ENCODE measurements at regions not wholly inside any gene's neighbourhood (a gene's known extent, or its start where the extent isn't known, plus 50 kb on each side); places are given as distances from the start of the nearest gene placed in this dataset.

GRCh38 chr12:126488806-126489205 is 1423.6 kb downstream of the AACS start:
- TF ChIP-seq, protein P1, sequence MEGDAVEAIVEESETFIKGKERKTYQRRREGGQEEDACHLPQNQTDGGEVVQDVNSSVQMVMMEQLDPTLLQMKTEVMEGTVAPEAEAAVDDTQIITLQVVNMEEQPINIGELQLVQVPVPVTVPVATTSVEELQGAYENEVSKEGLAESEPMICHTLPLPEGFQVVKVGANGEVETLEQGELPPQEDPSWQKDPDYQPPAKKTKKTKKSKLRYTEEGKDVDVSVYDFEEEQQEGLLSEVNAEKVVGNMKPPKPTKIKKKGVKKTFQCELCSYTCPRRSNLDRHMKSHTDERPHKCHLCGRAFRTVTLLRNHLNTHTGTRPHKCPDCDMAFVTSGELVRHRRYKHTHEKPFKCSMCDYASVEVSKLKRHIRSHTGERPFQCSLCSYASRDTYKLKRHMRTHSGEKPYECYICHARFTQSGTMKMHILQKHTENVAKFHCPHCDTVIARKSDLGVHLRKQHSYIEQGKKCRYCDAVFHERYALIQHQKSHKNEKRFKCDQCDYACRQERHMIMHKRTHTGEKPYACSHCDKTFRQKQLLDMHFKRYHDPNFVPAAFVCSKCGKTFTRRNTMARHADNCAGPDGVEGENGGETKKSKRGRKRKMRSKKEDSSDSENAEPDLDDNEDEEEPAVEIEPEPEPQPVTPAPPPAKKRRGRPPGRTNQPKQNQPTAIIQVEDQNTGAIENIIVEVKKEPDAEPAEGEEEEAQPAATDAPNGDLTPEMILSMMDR (conservative IDR thresholded peaks at IDR 0.05; ENCODE audit: low read depth, low read length) = no peak
- no peak for TF ChIP-seq EZH2 (IDR thresholded peaks at IDR 0.05; ENCODE audit: low read length, unreplicated experiment)
- TF ChIP-seq EZH2phosphoT487 (IDR thresholded peaks at IDR 0.05; ENCODE audit: borderline replicate concordance, low read length) = no peak

All from PC-3 (cell line).